ENCODE measurements at regions not wholly inside any gene's neighbourhood (a gene's known extent, or its start where the extent isn't known, plus 50 kb on each side); places are given as distances from the start of the nearest gene placed in this dataset.

DNA sequence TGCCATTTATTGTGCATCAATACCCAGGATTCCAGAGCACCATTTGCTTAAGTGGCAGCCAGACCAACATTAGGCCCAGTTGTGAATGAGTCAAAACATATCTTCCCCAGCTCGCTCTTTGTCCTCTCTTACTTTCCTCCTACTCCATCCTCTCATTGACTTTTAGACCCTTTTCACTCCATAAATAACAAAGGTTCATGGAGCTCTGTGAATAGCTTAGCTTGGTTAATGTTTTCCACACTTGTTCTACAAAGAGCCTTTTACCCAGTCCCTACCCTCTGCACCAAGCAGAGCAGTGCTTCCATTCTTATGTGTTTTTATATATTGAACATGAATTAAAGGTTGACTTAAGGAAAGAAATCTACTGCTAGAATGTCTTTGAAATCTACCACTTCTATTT lies 625.8 kb upstream of the FANCL start:
- no peak for TF ChIP-seq SUZ12 (IDR thresholded peaks at IDR 0.05)
- TF ChIP-seq BHLHE40 (IDR thresholded peaks at IDR 0.05; ENCODE audit: borderline replicate concordance): no peak
- TF ChIP-seq NFRKB (IDR thresholded peaks at IDR 0.05): no peak
- no peak for TF ChIP-seq LEF1 (IDR thresholded peaks at IDR 0.05; ENCODE audit: borderline replicate concordance)
- no peak for TF ChIP-seq ELF4 (IDR thresholded peaks at IDR 0.05)
- TF ChIP-seq SP1 (IDR thresholded peaks at IDR 0.05): no peak
- no peak for TF ChIP-seq FOXM1 (IDR thresholded peaks at IDR 0.05; ENCODE audit: borderline replicate concordance)
- TF ChIP-seq FOXA1 (IDR thresholded peaks at IDR 0.05): no peak

All from HEK293T (cell line).